Gastrocnemius medialis (tissue), 4 donors: ENCODE measurements at regions not wholly inside any gene's neighbourhood (a gene's known extent, or its start where the extent isn't known, plus 50 kb on each side); places are given as distances from the start of the nearest gene placed in this dataset.

ENCODE experiments used
- ATAC-seq, 2 donors: fragments of 150-250 bp; one replicate each; pipeline ENCODE4 v1.9.1; 2016
- DNase-seq, 2 donors: peaks; one replicate each; pipeline ENCODE4 v3.0.0-alpha.2; 2019
- H3K27ac ChIP-seq, 4 donors: fragments of 200-600 bp; sonication (generic); 1 replicate in 1 of 4; 2 replicates in 3 of 4; pipeline ENCODE4 v1.5.1; 2016 to 2018; ENCODE audit warnings: mild to moderate bottlenecking in 2 of 4, moderate library complexity in 1 of 4
- H3K27me3 ChIP-seq, 3 donors: fragments of 200-600 bp; sonication (generic) in 2 of 3; 1 replicate in 1 of 3; 2 replicates in 2 of 3; pipeline versions ENCODE4 v1.5.1 to v1.6.0; 2016 to 2019; ENCODE audit warnings: mild to moderate bottlenecking in 1 of 3, moderate library complexity in 1 of 3
- H3K36me3 ChIP-seq, 2 donors: fragments of 200-600 bp; sonication (generic) in 1 of 2; one replicate each; pipeline ENCODE4 v1.5.1; 2017 to 2018
- H3K4me1 ChIP-seq, 2 donors: fragments of 200-600 bp; sonication (generic) in 1 of 2; one replicate each; pipeline ENCODE4 v1.5.1; 2016 to 2017; ENCODE audit warnings: mild to moderate bottlenecking in 2 of 2
- H3K4me3 ChIP-seq, 4 donors: fragments of 200-600 bp; sonication (generic) in 3 of 4; 1 replicate in 1 of 4; 2 replicates in 3 of 4; pipeline ENCODE4 v1.5.1; 2016 to 2019; ENCODE audit warnings: mild to moderate bottlenecking in 2 of 4
- H3K9me3 ChIP-seq, 3 donors: fragments of 200-600 bp; sonication (generic) in 2 of 3; 1 replicate in 1 of 3; 2 replicates in 2 of 3; pipeline ENCODE4 v1.5.1; 2016 to 2019
- CTCF ChIP-seq, 5 experiments: fragments of 450-650 bp in 3 of 5; fragments of 200-600 bp in 2 of 5; sonication (generic) in 2 of 5; IDR thresholded peaks in 4 of 5; conservative IDR thresholded peaks in 1 of 5; 1 replicate in 4 of 5; 2 replicates in 1 of 5; pipeline ENCODE4 v1.5.1; 2016 to 2019; ENCODE audit warnings: antibody characterized with exemption in 5 of 5, mild to moderate bottlenecking in 3 of 5, moderate library complexity in 3 of 5
- POLR2A ChIP-seq, 2 donors: fragments of 450-650 bp; IDR thresholded peaks; one replicate each; pipeline ENCODE4 v1.6.1; 2017; ENCODE audit warnings: antibody characterized with exemption in 2 of 2, mild to moderate bottlenecking in 2 of 2, moderate library complexity in 2 of 2
- in situ Hi-C, 4 donors: fragments of 200-750 bp; cut with MboI; loops; one replicate each; pipeline versions ENCODE4 v1.15.0 to v1.8.0; 2017; ENCODE audit warnings: low sequenced_read_pairs in 4 of 4
- intact Hi-C: fragments of 100-400 bp; cut with DNase I; formaldehyde crosslinking; loops from one replicate; pipeline ENCODE4 v1.15.1; 2023; ENCODE audit warnings: low total_unique reads

DNA sequence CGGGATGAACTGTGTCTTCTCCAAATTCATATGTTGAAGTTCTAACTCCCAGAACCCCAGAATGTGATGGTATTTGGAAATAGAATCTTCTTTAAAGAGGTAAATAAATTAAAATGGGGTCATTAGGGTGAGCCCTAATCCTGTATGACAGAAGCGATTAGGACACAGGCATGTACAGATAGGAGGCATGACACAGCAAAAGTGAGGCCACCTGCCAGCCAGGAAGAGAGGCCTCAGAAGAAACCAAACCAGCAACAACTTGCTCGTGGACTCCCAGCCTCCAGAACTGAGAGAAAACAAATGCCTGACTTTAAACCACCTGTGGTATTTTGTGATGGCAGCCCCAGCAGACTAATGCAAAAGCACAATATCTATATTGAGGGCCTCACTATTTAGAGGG is 214.3 kb downstream of the NEBL start:
- Histone ChIP-seq H3K27ac (no peak overlapping the region), H3K36me3 (no peaks in the 10 kb centered on the region), H3K9me3 (no peaks in the 10 kb centered on the region), H3K4me3 (no peak overlapping the region), H3K27me3 (no peaks in the 10 kb centered on the region), H3K4me1 (no peaks in the 10 kb centered on the region)
- DNase-seq, result no peak
- no peak for ATAC-seq
- intact Hi-C loops (no loop called here), in situ Hi-C loops (no loop called here)
- no peak for TF ChIP-seq CTCF (IDR thresholded peaks at IDR 0.05 in 4 of 5, conservative IDR thresholded peaks at IDR 0.05 in 1 of 5)
- no peak for TF ChIP-seq POLR2A (IDR thresholded peaks at IDR 0.05)

GRCh38 chr10:20677340-20677739 is 219.8 kb downstream of the NEBL start:
- in situ Hi-C loops (no loop called here), intact Hi-C loops (no loop called here)
- H3K4me3 ChIP-seq, result no peak overlapping the region
- H3K9me3 ChIP-seq, result no peaks in the 10 kb centered on the region
- H3K27me3 ChIP-seq, result no peaks in the 10 kb centered on the region
- TF ChIP-seq POLR2A (IDR thresholded peaks at IDR 0.05) (no peak), CTCF (IDR thresholded peaks at IDR 0.05 in 4 of 5, conservative IDR thresholded peaks at IDR 0.05 in 1 of 5) (no peak)
- H3K27ac ChIP-seq, result no peak overlapping the region
- no peaks in the 10 kb centered on the region for H3K36me3 ChIP-seq
- peaks cover 3% of the 10 kb centered on the region in 2 donors for H3K4me1 ChIP-seq
- no peak for DNase-seq
- ATAC-seq, result no peak

GRCh38 chr10:20674926-20675325 is 222.2 kb downstream of the NEBL start:
- DNase-seq (no peak), ATAC-seq (no peak)
- Histone ChIP-seq H3K27ac (no peak overlapping the region), H3K9me3 (no peaks in the 10 kb centered on the region), H3K4me1 (peaks cover 3% of the 10 kb centered on the region in 2 donors), H3K36me3 (no peaks in the 10 kb centered on the region), H3K4me3 (no peak overlapping the region), H3K27me3 (no peaks in the 10 kb centered on the region)
- in situ Hi-C loops, result no loop called here
- intact Hi-C loops, result no loop called here
- TF ChIP-seq CTCF (IDR thresholded peaks at IDR 0.05 in 4 of 5, conservative IDR thresholded peaks at IDR 0.05 in 1 of 5), result no peak
- no peak for TF ChIP-seq POLR2A (IDR thresholded peaks at IDR 0.05)

- no peak for TF ChIP-seq CTCF (IDR thresholded peaks at IDR 0.05 in 4 of 5, conservative IDR thresholded peaks at IDR 0.05 in 1 of 5)
- TF ChIP-seq POLR2A (IDR thresholded peaks at IDR 0.05), result no peak
- ATAC-seq (no peak), DNase-seq (no peak)
- Histone ChIP-seq H3K9me3 (no peaks in the 10 kb centered on the region), H3K36me3 (no peaks in the 10 kb centered on the region), H3K4me3 (no peak overlapping the region), H3K4me1 (peaks cover 3% of the 10 kb centered on the region in 2 donors), H3K27me3 (no peaks in the 10 kb centered on the region), H3K27ac (no peak overlapping the region)
- in situ Hi-C loops, result no loop called here
- intact Hi-C loops, result no loop called here
Observed at GRCh38 chr10:20673175-20673574, 223.9 kb downstream of the NEBL start.

- Histone ChIP-seq H3K4me1 (peaks cover 3% of the 10 kb centered on the region in 2 donors), H3K27ac (peak overlapping the region in 2 of 4 donors; percentile 4 to 21), H3K9me3 (no peaks in the 10 kb centered on the region), H3K27me3 (no peaks in the 10 kb centered on the region), H3K4me3 (no peak overlapping the region), H3K36me3 (no peaks in the 10 kb centered on the region)
- TF ChIP-seq CTCF (IDR thresholded peaks at IDR 0.05 in 4 of 5, conservative IDR thresholded peaks at IDR 0.05 in 1 of 5) (no peak), POLR2A (IDR thresholded peaks at IDR 0.05) (no peak)
- intact Hi-C loops, result no loop called here
- peak; percentile 30 to 54 for ATAC-seq
- in situ Hi-C loops, result no loop called here
- peak; percentile 2 to 21 for DNase-seq
Observed at GRCh38 chr10:20672741-20673140, 224.4 kb downstream of the NEBL start.
